COLO668 (cell line): ENCODE measurements at regions not wholly inside any gene's neighbourhood (a gene's known extent, or its start where the extent isn't known, plus 50 kb on each side); places are given as distances from the start of the nearest gene placed in this dataset.

Experiments used
- DNase-seq: peaks from one replicate; lab custom pipeline; 2025; ENCODE audit not compliant: unreplicated experiment; lab: John Stamatoyannopoulos, UW

- no peak for DNase-seq
These were observed 352.2 kb downstream of the FSCB start for GRCh38 chr14:44154874-44155273.

GRCh38 chr14:44154446-44154845, 352.6 kb downstream of the FSCB start:
- no peak for DNase-seq

- DNase-seq = no peak
These were observed 355.8 kb downstream of the FSCB start for GRCh38 chr14:44151130-44151820.

- DNase-seq = peak; percentile 38
These were observed 357.5 kb downstream of the FSCB start for GRCh38 chr14:44149597-44149996.

- DNase-seq = no peak
These were observed 365.1 kb downstream of the FSCB start for GRCh38 chr14:44142006-44142405.

GRCh38 chr14:44135972-44136371, 371.1 kb downstream of the FSCB start:
- no peak for DNase-seq

- no peak for DNase-seq
These were observed 375.2 kb downstream of the FSCB start for GRCh38 chr14:44131861-44132260.

GRCh38 chr14:44113769-44114730, 393.0 kb downstream of the FSCB start:
- no peak for DNase-seq

GRCh38 chr14:44112774-44113460, 394.2 kb downstream of the FSCB start:
- no peak for DNase-seq

GRCh38 chr14:44109036-44109435, 398.0 kb downstream of the FSCB start:
- DNase-seq = no peak

GRCh38 chr14:44108601-44109000, 398.5 kb downstream of the FSCB start:
- DNase-seq = no peak

GRCh38 chr14:44107156-44107555, 399.9 kb downstream of the FSCB start:
- DNase-seq = no peak

- no peak for DNase-seq
These were observed 407.2 kb downstream of the FSCB start for GRCh38 chr14:44099743-44100488.

- DNase-seq = no peak
These were observed 425.9 kb downstream of the FSCB start for GRCh38 chr14:44081146-44081545.

- no peak for DNase-seq
These were observed 437.0 kb downstream of the FSCB start for GRCh38 chr14:44070046-44070445.

GRCh38 chr14:44053422-44053821, 453.7 kb downstream of the FSCB start:
- no peak for DNase-seq

- no peak for DNase-seq
These were observed 465.4 kb downstream of the FSCB start for GRCh38 chr14:44041700-44042099.

GRCh38 chr14:44040561-44040960, 466.5 kb downstream of the FSCB start:
- no peak for DNase-seq

- DNase-seq = no peak
These were observed 470.8 kb downstream of the FSCB start for GRCh38 chr14:44036248-44036647.

- no peak for DNase-seq
These were observed 471.4 kb downstream of the FSCB start for GRCh38 chr14:44035707-44036106.

- no peak for DNase-seq
These were observed 476.2 kb downstream of the FSCB start for GRCh38 chr14:44030831-44031383.
